ENCODE measurements at regions not wholly inside any gene's neighbourhood (a gene's known extent, or its start where the extent isn't known, plus 50 kb on each side); places are given as distances from the start of the nearest gene placed in this dataset.

GRCh38 chr19:5264453-5264852 is 76.2 kb downstream of the PTPRS start:
- Histone ChIP-seq H3K9ac (no peak overlapping the region), H3K4me2 (no peak overlapping the region), H4K20me1 (peaks cover 0 to 13% (median 0%) of the 10 kb centered on the region in 11 experiments; a peak in 3 of 22 replicates), H3K36me3 (peaks cover 0 to 36% (median 10%) of the 10 kb centered on the region in 11 experiments; a peak in 13 of 22 replicates), H3K27ac (no peak overlapping the region), H3K4me3 (no peak overlapping the region), H3K9me3 (replicated peaks in 1 of 11) (no peaks in the 10 kb centered on the region), H3K4me1 (no peaks in the 10 kb centered on the region), H3K27me3 (no peaks in the 10 kb centered on the region)
- no peak for TF ChIP-seq Cebpa-rat (IDR thresholded peaks at IDR 0.05)

DNA sequence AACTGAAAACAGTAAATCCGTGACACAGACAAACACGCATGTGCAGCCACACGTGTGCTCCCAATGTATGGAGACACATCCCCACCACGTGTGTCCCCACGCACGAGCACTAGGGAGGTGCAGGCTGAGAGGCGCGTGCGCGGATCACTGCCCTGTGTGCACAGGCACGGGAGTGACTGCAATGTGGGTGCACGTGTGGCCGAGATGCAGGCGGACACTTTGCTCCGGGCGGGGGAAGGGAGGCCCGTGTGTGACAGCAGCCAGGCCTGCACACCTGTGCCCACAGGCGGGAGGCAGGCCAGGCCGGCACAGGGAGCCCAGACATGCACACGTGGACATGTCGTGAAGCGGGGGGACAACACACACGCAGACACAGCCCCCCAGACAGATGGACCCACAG is 77.0 kb downstream of the PTPRS start:
- Histone ChIP-seq H3K36me3 (peaks cover 0 to 39% (median 10%) of the 10 kb centered on the region in 11 experiments; a peak in 12 of 22 replicates), H3K4me3 (no peak overlapping the region), H3K4me2 (no peak overlapping the region), H3K27ac (no peak overlapping the region), H3K4me1 (no peaks in the 10 kb centered on the region), H4K20me1 (peaks cover 0 to 13% (median 0%) of the 10 kb centered on the region in 11 experiments; a peak in 3 of 22 replicates), H3K27me3 (no peaks in the 10 kb centered on the region), H3K9ac (no peak overlapping the region), H3K9me3 (replicated peaks in 1 of 11) (no peaks in the 10 kb centered on the region)
- TF ChIP-seq Cebpa-rat (IDR thresholded peaks at IDR 0.05), result no peak

- peaks cover 0 to 48% (median 11%) of the 10 kb centered on the region in 11 experiments; a peak in 12 of 22 replicates for H3K36me3 ChIP-seq
- H3K27ac ChIP-seq, result no peak overlapping the region
- no peak overlapping the region for H3K9ac ChIP-seq
- peaks cover 0 to 13% (median 0%) of the 10 kb centered on the region in 11 experiments; a peak in 3 of 22 replicates for H4K20me1 ChIP-seq
- TF ChIP-seq Cebpa-rat (IDR thresholded peaks at IDR 0.05), result no peak
- H3K4me3 ChIP-seq, result no peak overlapping the region
- no peaks in the 10 kb centered on the region for H3K9me3 ChIP-seq (replicated peaks in 1 of 11)
- no peaks in the 10 kb centered on the region for H3K27me3 ChIP-seq
- H3K4me1 ChIP-seq, result no peaks in the 10 kb centered on the region
- no peak overlapping the region for H3K4me2 ChIP-seq
Observed at GRCh38 chr19:5262721-5263120, 77.9 kb downstream of the PTPRS start.

GRCh38 chr19:5261156-5261890 is 79.3 kb downstream of the PTPRS start:
- no peaks in the 10 kb centered on the region for H3K4me1 ChIP-seq
- TF ChIP-seq Cebpa-rat (IDR thresholded peaks at IDR 0.05), result no peak
- H3K27ac ChIP-seq, result no peak overlapping the region
- no peak overlapping the region for H3K4me2 ChIP-seq
- peak overlapping the region in 1 of 11 experiments; percentile 15; a peak in 1 of 22 replicates for H3K9ac ChIP-seq
- no peak overlapping the region for H3K4me3 ChIP-seq
- peaks cover 0 to 60% (median 25%) of the 10 kb centered on the region in 11 experiments; a peak in 20 of 22 replicates for H3K36me3 ChIP-seq
- H3K9me3 ChIP-seq (replicated peaks in 1 of 11), result peaks cover 6 to 10% (median 10%) of the 10 kb centered on the region in 11 experiments
- H4K20me1 ChIP-seq, result peaks cover 0 to 13% (median 0%) of the 10 kb centered on the region in 11 experiments; a peak in 3 of 22 replicates
- H3K27me3 ChIP-seq, result no peaks in the 10 kb centered on the region

GRCh38 chr19:5260381-5260967 is 80.1 kb downstream of the PTPRS start:
- TF ChIP-seq Cebpa-rat (IDR thresholded peaks at IDR 0.05), result no peak
- Histone ChIP-seq H3K27me3 (no peaks in the 10 kb centered on the region), H3K27ac (no peak overlapping the region)

GRCh38 chr19:5259750-5260149 is 80.9 kb downstream of the PTPRS start:
- H3K36me3 ChIP-seq, result peaks cover 10 to 75% (median 41%) of the 10 kb centered on the region in 11 experiments
- H4K20me1 ChIP-seq, result peaks cover 0 to 13% (median 0%) of the 10 kb centered on the region in 11 experiments; a peak in 3 of 22 replicates
- no peak overlapping the region for H3K27ac ChIP-seq
- no peaks in the 10 kb centered on the region for H3K27me3 ChIP-seq
- H3K4me2 ChIP-seq, result no peak overlapping the region
- H3K9me3 ChIP-seq (replicated peaks in 1 of 11), result peaks cover 22 to 26% (median 26%) of the 10 kb centered on the region in 11 experiments
- no peak overlapping the region for H3K4me3 ChIP-seq
- no peaks in the 10 kb centered on the region for H3K4me1 ChIP-seq
- no peak overlapping the region for H3K9ac ChIP-seq
- TF ChIP-seq Cebpa-rat (IDR thresholded peaks at IDR 0.05), result no peak

More at GRCh38 chr19:5260381-5260967, 80.1 kb downstream of the PTPRS start:
- Histone ChIP-seq H3K9ac (peak overlapping the region in 2 of 11 experiments; percentile 9 to 15; a peak in 1 of 22 replicates), H3K4me2 (no peak overlapping the region), H4K20me1 (peaks cover 0 to 13% (median 0%) of the 10 kb centered on the region in 11 experiments; a peak in 3 of 22 replicates), H3K9me3 (replicated peaks in 1 of 11) (peaks cover 15 to 19% (median 18%) of the 10 kb centered on the region in 11 experiments), H3K4me1 (no peaks in the 10 kb centered on the region), H3K4me3 (no peak overlapping the region), H3K36me3 (peaks cover 6 to 69% (median 34%) of the 10 kb centered on the region in 11 experiments; a peak in 21 of 22 replicates)

GRCh38 chr19:5257155-5258045 is 83.2 kb downstream of the PTPRS start:
- H3K9me3 ChIP-seq (replicated peaks in 1 of 11), result peaks cover 28 to 34% (median 31%) of the 10 kb centered on the region in 11 experiments
- H3K27me3 ChIP-seq, result no peaks in the 10 kb centered on the region
- H3K4me3 ChIP-seq, result no peak overlapping the region
- H3K27ac ChIP-seq, result no peak overlapping the region
- H3K9ac ChIP-seq, result no peak overlapping the region
- no peak for TF ChIP-seq Cebpa-rat (IDR thresholded peaks at IDR 0.05)
- 0 out of 22 replicates have a peak, but pooled peaks cover 0 to 7% (median 0%) of the 10 kb centered on the region in 11 experiments for H4K20me1 ChIP-seq
- H3K4me1 ChIP-seq, result no peaks in the 10 kb centered on the region
- peaks cover 10 to 63% (median 35%) of the 10 kb centered on the region in 11 experiments for H3K36me3 ChIP-seq
- H3K4me2 ChIP-seq, result no peak overlapping the region

DNA sequence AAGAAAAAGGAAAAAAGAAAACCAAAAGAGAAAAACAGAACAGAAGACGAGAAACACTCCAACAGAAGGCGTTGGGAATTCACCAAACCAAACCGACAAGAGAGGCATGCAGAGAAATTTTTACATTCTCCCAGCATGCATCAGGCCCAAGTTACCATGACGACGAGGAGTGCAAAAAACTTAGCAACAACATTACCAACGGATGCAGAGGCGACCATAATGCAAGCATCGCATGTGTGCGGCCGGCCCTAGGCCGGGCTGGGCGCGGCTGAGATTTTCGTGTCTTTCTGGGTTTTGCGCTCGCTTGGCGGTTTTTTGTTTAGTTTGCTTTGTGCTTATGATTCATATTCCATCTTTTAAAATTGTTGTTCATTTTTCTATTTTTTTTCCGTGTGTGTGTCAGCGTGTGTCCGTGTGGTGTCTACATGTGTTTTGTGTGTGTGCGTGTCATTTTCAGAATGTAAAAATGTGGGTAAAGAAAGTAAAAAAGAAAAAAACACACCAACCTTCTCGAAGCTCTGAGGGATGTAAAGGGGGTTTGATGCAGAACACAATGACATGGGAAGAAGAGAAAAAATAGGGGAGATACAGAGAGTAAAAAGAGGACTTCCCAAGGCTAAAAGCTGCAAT is 84.9 kb downstream of the PTPRS start:
- H3K4me3 ChIP-seq, result no peak overlapping the region
- H3K9ac ChIP-seq, result no peak overlapping the region
- peaks cover 10 to 51% (median 35%) of the 10 kb centered on the region in 11 experiments for H3K36me3 ChIP-seq
- H3K4me1 ChIP-seq, result no peaks in the 10 kb centered on the region
- peaks cover 28 to 34% (median 31%) of the 10 kb centered on the region in 11 experiments for H3K9me3 ChIP-seq (replicated peaks in 1 of 11)
- no peak overlapping the region for H3K27ac ChIP-seq
- TF ChIP-seq Cebpa-rat (IDR thresholded peaks at IDR 0.05), result no peak
- no peaks in the 10 kb centered on the region for H3K27me3 ChIP-seq
- no peaks in the 10 kb centered on the region for H4K20me1 ChIP-seq
- no peak overlapping the region for H3K4me2 ChIP-seq

All from BLaER1 treated with 17β-estradiol and CSF1 and Interleukin-3, amounts not matched to agents 10 nM and 100 nM (cell line).